K562 (cell line): ENCODE measurements at regions not wholly inside any gene's neighbourhood (a gene's known extent, or its start where the extent isn't known, plus 50 kb on each side); places are given as distances from the start of the nearest gene placed in this dataset.

Experiments
- ATAC-seq: fragments of 200-7000 bp; cut with Tn5 transposase; 3 replicates; pipeline ENCODE4 v1.9.1; 2020; ENCODE audit warnings: moderate library complexity
- BruUV-seq: library from RNA; stranded (reverse); fragments of 400-500 nt; replicated peaks from 2 replicates; lab custom pipeline; 2021; lab: Mats Ljungman, UMichigan
- CTCF ChIA-PET: fragments of 300-600 bp; formaldehyde crosslinking; extraction: SDS; loops from one replicate; lab custom pipeline; 2021; ENCODE audit warnings: low intra/inter-chr PET ratio; lab: Yijun Ruan, JAX
- POLR2A ChIA-PET: fragments of 300-600, 350-650 bp; sonication (Branson Sonifier 250); formaldehyde crosslinking; extraction: SDS; loops from one replicate; lab custom pipeline; 2021; ENCODE audit warnings: antibody characterized with exemption, inconsistent platforms; lab: Yijun Ruan, JAX
- DNase-seq, 4 experiments: peaks; one replicate each; pipeline versions ENCODE4 v3.0.0 to v3.0.0-alpha.2; 2011 to 2018; ENCODE audit warnings: low spot score in 3 of 4, mixed read lengths in 3 of 4; ENCODE audit errors: extremely low read depth in 1 of 4
- FAIRE-seq: peaks from 2 replicates; lab custom pipeline; 2011; peaks lifted over from hg19 to GRCh38; lab: Jason Lieb, UNC
- H2AFZ ChIP-seq: 2 replicates; pipeline ENCODE4 v1.6.0; 2011; ENCODE audit warnings: low read depth, low read length, control low read depth, inconsistent platforms
- H3K27ac ChIP-seq: fragments of 200-600 bp; 3 replicates; pipeline ENCODE4 v1.8.0; 2011; ENCODE audit warnings: low read depth, mild to moderate bottlenecking, control low read depth, inconsistent platforms, low read length, moderate library complexity, mixed read lengths; ENCODE audit errors: extremely low read depth
- H3K27me3 ChIP-seq, 2 experiments: fragments of 300-600 bp in 1 of 2; 2 replicates in 1 of 2; 3 replicates in 1 of 2; pipeline versions ENCODE4 v1.6.0 to v1.8.0; 2011; ENCODE audit warnings: inconsistent platforms in 2 of 2, low read length in 2 of 2, mild to moderate bottlenecking in 1 of 2, mixed read lengths in 1 of 2, moderate library complexity in 1 of 2; ENCODE audit not compliant: control insufficient read depth in 2 of 2, insufficient read depth in 2 of 2
- H3K36me3 ChIP-seq: fragments of 300-600 bp; 3 replicates; pipeline ENCODE4 v1.8.0; 2011; ENCODE audit warnings: mild to moderate bottlenecking, low read length, inconsistent platforms; ENCODE audit not compliant: control insufficient read depth, insufficient read depth
- H3K4me1 ChIP-seq, 2 experiments: fragments of 200-600 bp in 1 of 2; replicated peaks in 1 of 2; 2 replicates in 1 of 2; 3 replicates in 1 of 2; pipeline versions ENCODE4 v1.5.1 to v1.8.0; 2011; ENCODE audit warnings: inconsistent platforms in 2 of 2, low read length in 2 of 2, mild to moderate bottlenecking in 1 of 2, mixed read lengths in 1 of 2, moderate library complexity in 1 of 2; ENCODE audit not compliant: control insufficient read depth in 2 of 2, insufficient read depth in 2 of 2
- H3K4me2 ChIP-seq: 2 replicates; pipeline ENCODE4 v1.6.1; 2011; ENCODE audit warnings: low read length, control low read depth, inconsistent platforms, mixed read lengths; ENCODE audit not compliant: insufficient read depth
- H3K4me3 ChIP-seq: fragments of 200-600 bp; sonication (generic), shearing (Covaris generic); 2 replicates; pipeline ENCODE4 v1.5.1; 2016; ENCODE audit warnings: control low read depth, inconsistent platforms
- H3K79me2 ChIP-seq: fragments of 200-600 bp; 3 replicates; pipeline ENCODE4 v1.8.0; 2011; ENCODE audit warnings: low read length, inconsistent platforms; ENCODE audit not compliant: control insufficient read depth, insufficient read depth
- H3K9ac ChIP-seq, 2 experiments: 2 replicates each; pipeline versions ENCODE4 v1.6.0 to v1.6.1; 2011; ENCODE audit warnings: low read depth in 2 of 2, low read length in 2 of 2, control low read depth in 1 of 2, inconsistent platforms in 1 of 2, mild to moderate bottlenecking in 1 of 2, mixed read lengths in 1 of 2; ENCODE audit not compliant: insufficient read depth in 1 of 2
- H3K9me1 ChIP-seq: one replicate; pipeline ENCODE4 v1.6.0; 2011; ENCODE audit warnings: inconsistent platforms, mild to moderate bottlenecking, low read length, moderate library complexity; ENCODE audit not compliant: control insufficient read depth, insufficient read depth
- H3K9me3 ChIP-seq: replicated peaks from 2 replicates; pipeline ENCODE4 v1.5.1; 2011; ENCODE audit warnings: low read depth, low read length, inconsistent platforms; ENCODE audit not compliant: control insufficient read depth, insufficient read depth
- H4K20me1 ChIP-seq: replicated peaks from 2 replicates; pipeline ENCODE4 v1.6.1; 2011; ENCODE audit warnings: low read length, inconsistent platforms, mixed read lengths; ENCODE audit not compliant: control insufficient read depth, insufficient read depth
- CBFA2T3 ChIP-seq: fragments of 450-650 bp; IDR thresholded peaks from 2 replicates; pipeline ENCODE4 v1.6.1; 2017
- ELF1 ChIP-seq: fragments of 200-800 bp; sonication (Bioruptor generic); IDR thresholded peaks from 2 replicates; pipeline ENCODE4 v1.6.1; 2016; ENCODE audit warnings: missing genetic modification characterization, missing compliant biosample characterization
- EZH2 ChIP-seq: IDR thresholded peaks from 2 replicates; pipeline ENCODE4 v1.6.1; 2012; ENCODE audit warnings: low read depth, mild to moderate bottlenecking, inconsistent platforms, low read length, borderline replicate concordance
- GATA2 ChIP-seq: sonication (generic); formaldehyde crosslinking; IDR thresholded peaks from 2 replicates; pipeline ENCODE4 v1.4.0; 2020; ENCODE audit warnings: mild to moderate bottlenecking, missing genetic modification reagents
- HNRNPK ChIP-seq: fragments of 200-400 bp; formaldehyde crosslinking; IDR thresholded peaks from one replicate; pipeline ENCODE4 v1.6.1; 2018; ENCODE audit warnings: mild to moderate bottlenecking, low read depth, low read length; ENCODE audit not compliant: poor library complexity, severe bottlenecking
- PHB ChIP-seq: fragments of 250-450 bp; sonication (Bioruptor Pico); IDR thresholded peaks from 2 replicates; pipeline ENCODE4 v1.5.0; 2021
- SRSF1 ChIP-seq: fragments of 200-400 bp; formaldehyde crosslinking; IDR thresholded peaks from 2 replicates; pipeline ENCODE4 v1.6.1; 2017; ENCODE audit warnings: mild to moderate bottlenecking, low read depth, low read length, moderate library complexity
- XRCC3 ChIP-seq: fragments of 450-650 bp; IDR thresholded peaks from 2 replicates; pipeline ENCODE4 v1.6.1; 2017; ENCODE audit warnings: mild to moderate bottlenecking, moderate library complexity
- WGBS: fragments of 100-300 bp; shearing (Covaris generic); methylation state at CpG from one replicate; pipeline ENCODE4 v1.1.6; 2016; ENCODE audit warnings: low coverage, mixed read lengths; ENCODE audit not compliant: insufficient coverage; ENCODE audit errors: missing lambda C conversion rate; 5-methylcytosine and 5-hydroxymethylcytosine counted together
- in situ Hi-C: fragments of 300-500 bp; cut with MboI; formaldehyde crosslinking; loops from 4 replicates; pipeline ENCODE4 v1.15.0; 2018; ENCODE audit warnings: inconsistent platforms, mixed read lengths
- intact Hi-C: fragments of 100-400 bp; cut with micrococcal nuclease; formaldehyde crosslinking; loops from 2 replicates; pipeline ENCODE4 v1.14.2; 2022
- TF ChIP-seq, protein P1 (sequence below): sonication (generic); formaldehyde crosslinking; IDR thresholded peaks from 2 replicates; pipeline ENCODE4 v1.8.1; 2022; ENCODE audit warnings: missing genetic modification reagents
- TF ChIP-seq, protein P2 (sequence below): fragments of 450-650 bp; IDR thresholded peaks from 2 replicates; pipeline ENCODE4 v1.6.1; 2018; ENCODE audit warnings: mild to moderate bottlenecking, low read depth; ENCODE audit not compliant: partially characterized antibody

DNA sequence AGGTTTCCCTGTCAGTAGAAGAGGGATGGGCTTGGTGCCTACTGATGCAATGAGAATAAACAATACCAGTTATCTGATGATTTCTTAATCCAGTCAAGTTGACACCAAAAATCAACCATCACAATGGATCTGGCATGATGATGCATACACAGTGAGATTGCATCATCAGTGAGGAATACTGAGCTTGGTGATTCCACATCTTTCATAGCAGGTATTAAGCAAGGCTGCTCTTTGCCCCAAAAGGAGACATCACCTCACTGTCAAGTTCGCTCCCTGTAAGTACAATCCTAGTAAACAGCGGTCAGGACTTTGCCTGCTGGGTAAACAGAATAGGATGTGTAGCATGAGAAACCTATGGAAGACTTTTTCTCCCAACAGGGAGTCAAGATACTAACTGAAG lies 282.7 kb upstream of the CDH2 start (continued):
- TF ChIP-seq ELF1 (no peak), XRCC3 (no peak), HNRNPK (no peak), GATA2 (no peak), PHB (no peak)
- TF ChIP-seq, protein P1, sequence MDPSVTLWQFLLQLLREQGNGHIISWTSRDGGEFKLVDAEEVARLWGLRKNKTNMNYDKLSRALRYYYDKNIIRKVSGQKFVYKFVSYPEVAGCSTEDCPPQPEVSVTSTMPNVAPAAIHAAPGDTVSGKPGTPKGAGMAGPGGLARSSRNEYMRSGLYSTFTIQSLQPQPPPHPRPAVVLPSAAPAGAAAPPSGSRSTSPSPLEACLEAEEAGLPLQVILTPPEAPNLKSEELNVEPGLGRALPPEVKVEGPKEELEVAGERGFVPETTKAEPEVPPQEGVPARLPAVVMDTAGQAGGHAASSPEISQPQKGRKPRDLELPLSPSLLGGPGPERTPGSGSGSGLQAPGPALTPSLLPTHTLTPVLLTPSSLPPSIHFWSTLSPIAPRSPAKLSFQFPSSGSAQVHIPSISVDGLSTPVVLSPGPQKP (CRISPR knock-in tag): no peak
- TF ChIP-seq, protein P2, sequence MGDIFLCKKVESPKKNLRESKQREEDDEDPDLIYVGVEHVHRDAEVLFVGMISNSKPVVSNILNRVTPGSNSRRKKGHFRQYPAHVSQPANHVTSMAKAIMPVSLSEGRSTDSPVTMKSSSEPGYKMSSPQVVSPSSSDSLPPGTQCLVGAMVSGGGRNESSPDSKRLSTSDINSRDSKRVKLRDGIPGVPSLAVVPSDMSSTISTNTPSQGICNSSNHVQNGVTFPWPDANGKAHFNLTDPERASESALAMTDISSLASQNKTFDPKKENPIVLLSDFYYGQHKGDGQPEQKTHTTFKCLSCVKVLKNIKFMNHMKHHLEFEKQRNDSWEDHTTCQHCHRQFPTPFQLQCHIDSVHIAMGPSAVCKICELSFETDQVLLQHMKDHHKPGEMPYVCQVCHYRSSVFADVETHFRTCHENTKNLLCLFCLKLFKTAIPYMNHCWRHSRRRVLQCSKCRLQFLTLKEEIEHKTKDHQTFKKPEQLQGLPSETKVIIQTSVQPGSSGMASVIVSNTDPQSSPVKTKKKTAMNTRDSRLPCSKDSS: no peak
- TF ChIP-seq, all 486 proteins: peak for 3

DNA sequence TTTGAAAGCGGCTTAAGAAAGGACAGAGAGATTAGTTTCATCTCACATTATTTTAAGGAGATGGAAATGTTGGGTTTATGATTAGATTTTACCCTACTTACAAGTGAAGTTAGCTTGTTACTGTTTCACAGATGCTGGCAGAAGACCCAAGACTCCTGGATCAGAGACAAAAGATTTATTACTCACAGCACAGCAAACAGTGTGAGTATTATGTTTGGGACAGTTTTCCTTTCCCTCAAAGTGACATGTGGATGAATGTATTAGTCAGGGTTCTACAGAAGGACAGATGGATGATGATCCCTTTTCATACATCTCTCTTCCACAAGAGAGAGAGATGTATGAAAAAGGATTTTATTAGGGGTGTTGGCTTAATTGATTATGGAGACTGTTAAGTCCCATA lies 281.8 kb upstream of the CDH2 start:
- TF ChIP-seq PHB: no peak
- TF ChIP-seq SRSF1: no peak
- TF ChIP-seq CBFA2T3: no peak
- TF ChIP-seq EZH2: no peak
- no peak overlapping the region for H3K4me3 ChIP-seq
- no peaks in the 10 kb centered on the region for H3K9me1 ChIP-seq
- FAIRE-seq (no peak), DNase-seq (no peak), ATAC-seq (no peak)
- H3K4me1 ChIP-seq: no peaks in the 10 kb centered on the region
- CTCF ChIA-PET: no interaction called here
- H3K27me3 ChIP-seq: no peaks in the 10 kb centered on the region
- H4K20me1 ChIP-seq: no peaks in the 10 kb centered on the region
- BruUV-seq: no TSS peak
- H2AFZ ChIP-seq: no peak overlapping the region
- WGBS: 0% methylated on average over 1 of the region's 1 CpG
- no peaks in the 10 kb centered on the region for H3K36me3 ChIP-seq
- intact Hi-C loops: no loop called here
- H3K4me2 ChIP-seq: no peak overlapping the region
- POLR2A ChIA-PET: no interaction called here
- in situ Hi-C loops: no loop called here
- H3K9me3 ChIP-seq: no peaks in the 10 kb centered on the region
- H3K27ac ChIP-seq: no peak overlapping the region
- H3K9ac ChIP-seq: no peak overlapping the region
- H3K79me2 ChIP-seq: no peaks in the 10 kb centered on the region
